ENCODE measurements at regions not wholly inside any gene's neighbourhood (a gene's known extent, or its start where the extent isn't known, plus 50 kb on each side); places are given as distances from the start of the nearest gene placed in this dataset.

- no peaks in the 10 kb centered on the region for H3K9me3 ChIP-seq (ENCODE audit: control insufficient read depth, insufficient read depth, low read length)
- in situ Hi-C loops (cut with MboI; ENCODE audit: low sequenced_read_pairs) = no loop called here
- no peak overlapping the region for H4K8ac ChIP-seq (ENCODE audit: low read depth in 2 of 2, low read length in 2 of 2)
- no peak overlapping the region for H4K5ac ChIP-seq (ENCODE audit: low read depth, low read length)
- no peak overlapping the region for H2BK5ac ChIP-seq (ENCODE audit: low read depth, low read length, poor library complexity, severe bottlenecking)
- H3K4ac ChIP-seq (ENCODE audit: low read depth, low read length) = no peak overlapping the region
- no peak overlapping the region for H2AK9ac ChIP-seq (replicated peaks; ENCODE audit: low read depth, low read length, poor library complexity)
- H3K4me1 ChIP-seq (ENCODE audit: control insufficient read depth, insufficient read depth, low read length) = no peaks in the 10 kb centered on the region
- no CpG with 5 or more reads among the region's 4 CpGs for WGBS, 2 experiments (ENCODE audit: extremely low coverage in 2 of 2, insufficient read length in 1 of 2)
- no peak overlapping the region for H3K56ac ChIP-seq (ENCODE audit: extremely low read depth, insufficient read depth, low read length)
- ATAC-seq (ENCODE audit: low read depth) (no peak), DNase-seq (no peak)
- TF ChIP-seq NFE2L2 (IDR thresholded peaks at IDR 0.05; ENCODE audit: low read depth, low read length) = no peak
- no peak for TF ChIP-seq MAZ (IDR thresholded peaks at IDR 0.05; ENCODE audit: borderline replicate concordance, low read depth, low read length)
- TF ChIP-seq CEBPB (IDR thresholded peaks at IDR 0.05; ENCODE audit: low read depth, low read length) = no peak
- TF ChIP-seq ELK1 (IDR thresholded peaks at IDR 0.05; ENCODE audit: borderline replicate concordance, low read depth, low read length) = no peak
- TF ChIP-seq BHLHE40 (IDR thresholded peaks at IDR 0.05; ENCODE audit: low read depth, low read length) = no peak
- no peak for TF ChIP-seq MXI1 (IDR thresholded peaks at IDR 0.05; ENCODE audit: borderline replicate concordance, low read depth, low read length)
- no peak for TF ChIP-seq SMC3 (IDR thresholded peaks at IDR 0.05; ENCODE audit: low read depth, low read length)
- no TSS peak for BruUV-seq (replicated peaks)
- no peak overlapping the region for H3K18ac ChIP-seq (ENCODE audit: low read depth, low read length)
- H3K4me2 ChIP-seq (ENCODE audit: low read depth, low read length) = no peak overlapping the region
- no peak overlapping the region for H2BK120ac ChIP-seq (ENCODE audit: low read depth, low read length)
- H3K9me1 ChIP-seq (ENCODE audit: insufficient read depth, low read length) = no peaks in the 10 kb centered on the region
- H2AFZ ChIP-seq (replicated peaks; ENCODE audit: low read length, poor library complexity) = no peak overlapping the region
- H4K20me1 ChIP-seq (ENCODE audit: insufficient read depth, low read length) = no peaks in the 10 kb centered on the region
- no peaks in the 10 kb centered on the region for H3K27me3 ChIP-seq (ENCODE audit: control insufficient read depth, insufficient read depth, low read length)
- no peak overlapping the region for H2AK5ac ChIP-seq (ENCODE audit: low read depth, low read length)
- intact Hi-C loops (cut with micrococcal nuclease) = no loop called here
- no peak overlapping the region for H4K91ac ChIP-seq (ENCODE audit: insufficient read depth, low read depth, low read length)
- H2BK20ac ChIP-seq (ENCODE audit: low read depth, low read length) = no peak overlapping the region
- H3K9ac ChIP-seq (ENCODE audit: low read depth, low read length) = no peak overlapping the region
- H2BK15ac ChIP-seq (ENCODE audit: low read depth, low read length) = no peak overlapping the region
- POLR2A ChIA-PET (ENCODE audit: unreplicated experiment) = no interaction called here
- H3K27ac ChIP-seq (ENCODE audit: insufficient read depth, low read length) = no peak overlapping the region
- dilution Hi-C loops (cut with HindIII; ENCODE audit: low sequenced_read_pairs, unreplicated experiment) = no loop called here
- no peaks in the 10 kb centered on the region for H3K36me3 ChIP-seq (ENCODE audit: control insufficient read depth, insufficient read depth, low read length)
- CTCF ChIA-PET = no interaction called here
- no peak overlapping the region for H3K4me3 ChIP-seq (ENCODE audit: insufficient read depth, low read depth, low read length)
- no peak overlapping the region for H3K23ac ChIP-seq (ENCODE audit: low read depth, low read length)
- H3K79me1 ChIP-seq (ENCODE audit: low read depth in 1 of 2, low read length in 2 of 2) = no peaks in the 10 kb centered on the region
- H3K14ac ChIP-seq (replicated peaks; ENCODE audit: low read depth, low read length) = no peak overlapping the region
Observed at GRCh38 chr7:117955046-117955445, 81.8 kb upstream of the CTTNBP2 start.

Measured in IMR-90 (cell line).